H1 (cell line): ENCODE measurements at regions not wholly inside any gene's neighbourhood (a gene's known extent, or its start where the extent isn't known, plus 50 kb on each side); places are given as distances from the start of the nearest gene placed in this dataset.

ENCODE experiments used
- CTCF ChIA-PET: fragments of 300-600 bp; sonication (Branson Sonifier 250); formaldehyde crosslinking; loops from one replicate; lab custom pipeline; 2021; ENCODE audit not compliant: partially characterized antibody; lab: Charles Lee
- POLR2A ChIA-PET: fragments of 300-600 bp; sonication (Branson Sonifier 250); formaldehyde crosslinking; loops from one replicate; lab custom pipeline; 2021; ENCODE audit warnings: inconsistent platforms; ENCODE audit not compliant: partially characterized antibody; lab: Charles Lee
- DNase-seq, 2 experiments: peaks; one replicate each; pipeline versions ENCODE4 v3.0.0 to v3.0.0-alpha.2; 2010 to 2022; ENCODE audit warnings: low spot score in 2 of 2, low read depth in 1 of 2, mixed read lengths in 1 of 2
- FAIRE-seq: peaks from 2 replicates; lab custom pipeline; 2011; peaks lifted over from hg19 to GRCh38; lab: Jason Lieb, UNC
- H2AFZ ChIP-seq: 2 replicates; pipeline ENCODE4 v1.8.1; 2012; ENCODE audit warnings: low read length, inconsistent platforms
- H2AK5ac ChIP-seq: 2 replicates; pipeline ENCODE4 v1.6.1; 2013; ENCODE audit warnings: low read depth, low read length
- H2BK120ac ChIP-seq: replicated peaks from 2 replicates; pipeline ENCODE3; 2013; ENCODE audit warnings: low read depth, low read length, inconsistent platforms
- H2BK12ac ChIP-seq: 2 replicates; pipeline ENCODE4 v1.6.1; 2013; ENCODE audit warnings: low read depth, low read length
- H2BK15ac ChIP-seq: 2 replicates; pipeline ENCODE4 v1.6.1; 2013; ENCODE audit warnings: low read length
- H2BK20ac ChIP-seq: 2 replicates; pipeline ENCODE4 v1.6.1; 2013; ENCODE audit warnings: low read length
- H2BK5ac ChIP-seq: 2 replicates; pipeline ENCODE4 v1.6.1; 2013; ENCODE audit warnings: low read depth, low read length
- H3K14ac ChIP-seq: 2 replicates; pipeline ENCODE4 v1.6.1; 2013; ENCODE audit warnings: inconsistent platforms; ENCODE audit not compliant: insufficient read length
- H3K18ac ChIP-seq: 2 replicates; pipeline ENCODE4 v1.6.1; 2013; ENCODE audit warnings: low read length; ENCODE audit errors: extremely low read depth
- H3K23ac ChIP-seq: 2 replicates; pipeline ENCODE4 v1.6.1; 2013; ENCODE audit warnings: inconsistent platforms; ENCODE audit not compliant: insufficient read length
- H3K23me2 ChIP-seq: 2 replicates; pipeline ENCODE4 v1.6.1; 2013; ENCODE audit warnings: low read depth, low read length
- H3K27ac ChIP-seq: 2 replicates; pipeline ENCODE4 v1.6.1; 2011; ENCODE audit warnings: low read depth, low read length, inconsistent platforms
- H3K27me3 ChIP-seq, 4 experiments: replicated peaks in 1 of 4; 1 replicate in 1 of 4; 2 replicates in 3 of 4; pipeline versions ENCODE4 v1.6.1 to v1.8.1; 2011 to 2013; ENCODE audit warnings: low read length in 3 of 4, mild to moderate bottlenecking in 3 of 4, inconsistent platforms in 2 of 4, mixed read lengths in 2 of 4, moderate library complexity in 1 of 4; ENCODE audit not compliant: control insufficient read depth in 3 of 4, insufficient read depth in 3 of 4; ENCODE audit errors: extremely low read depth in 1 of 4
- H3K36me3 ChIP-seq, 4 experiments: 2 replicates each; pipeline versions ENCODE4 v1.6.1 to v1.8.1; 2011 to 2013; ENCODE audit warnings: mild to moderate bottlenecking in 4 of 4, low read length in 3 of 4, moderate library complexity in 2 of 4, control low read depth in 1 of 4, inconsistent platforms in 1 of 4; ENCODE audit not compliant: insufficient read depth in 4 of 4, control insufficient read depth in 2 of 4
- H3K4ac ChIP-seq: replicated peaks from 2 replicates; pipeline ENCODE3; 2013; ENCODE audit warnings: low read length, low read depth, mixed read lengths, inconsistent platforms; ENCODE audit not compliant: insufficient read length
- H3K4me1 ChIP-seq, 4 experiments: replicated peaks in 1 of 4; 1 replicate in 1 of 4; 2 replicates in 3 of 4; pipeline versions ENCODE4 v1.6.1 to v1.8.1; 2011 to 2013; ENCODE audit warnings: low read length in 3 of 4, inconsistent platforms in 2 of 4, mixed read lengths in 1 of 4; ENCODE audit not compliant: insufficient read depth in 4 of 4, control insufficient read depth in 3 of 4
- H3K4me2 ChIP-seq, 2 experiments: 2 replicates each; pipeline versions ENCODE4 v1.6.1 to v1.8.1; 2011 to 2013; ENCODE audit warnings: low read depth in 2 of 2, low read length in 2 of 2, control low read depth in 1 of 2, inconsistent platforms in 1 of 2, mild to moderate bottlenecking in 1 of 2; ENCODE audit not compliant: insufficient read depth in 1 of 2
- H3K4me3 ChIP-seq, 4 experiments: fragments of 200-600, 300-600 bp in 1 of 4; sonication (generic), shearing (Covaris generic), sonication (Bioruptor Twin) in 1 of 4; 2 replicates each; pipeline versions ENCODE4 v1.5.1 to v1.8.1; 2011 to 2016; ENCODE audit warnings: low read length in 4 of 4, low read depth in 3 of 4, control low read depth in 2 of 4, inconsistent platforms in 2 of 4, mild to moderate bottlenecking in 2 of 4, mixed read lengths in 1 of 4, moderate library complexity in 1 of 4; ENCODE audit not compliant: insufficient read depth in 2 of 4; ENCODE audit errors: extremely low read depth in 1 of 4
- H3K56ac ChIP-seq: replicated peaks from 2 replicates; pipeline ENCODE3; 2013; ENCODE audit warnings: low read depth, mild to moderate bottlenecking, mixed read lengths, low read length, inconsistent platforms; ENCODE audit not compliant: insufficient read length
- H3K79me1 ChIP-seq: 2 replicates; pipeline ENCODE4 v1.6.1; 2013; ENCODE audit warnings: low read depth, low read length, control low read depth
- H3K79me2 ChIP-seq, 2 experiments: 2 replicates each; pipeline versions ENCODE4 v1.6.1 to v1.8.1; 2012 to 2013; ENCODE audit warnings: low read length in 2 of 2, mild to moderate bottlenecking in 2 of 2, inconsistent platforms in 1 of 2; ENCODE audit not compliant: insufficient read depth in 2 of 2, control insufficient read depth in 1 of 2
- H3K9ac ChIP-seq, 4 experiments: replicated peaks in 1 of 4; 1 replicate in 1 of 4; 2 replicates in 3 of 4; pipeline versions ENCODE4 v1.6.1 to v1.8.1; 2011 to 2013; ENCODE audit warnings: low read depth in 3 of 4, low read length in 3 of 4, control low read depth in 2 of 4, mild to moderate bottlenecking in 2 of 4, moderate library complexity in 2 of 4, inconsistent platforms in 1 of 4; ENCODE audit errors: extremely low read depth in 1 of 4
- H3K9me3 ChIP-seq, 2 experiments: 2 replicates each; pipeline versions ENCODE4 v1.6.1 to v1.8.1; 2012 to 2013; ENCODE audit warnings: mild to moderate bottlenecking in 2 of 2, moderate library complexity in 2 of 2, control low read depth in 1 of 2, inconsistent platforms in 1 of 2, low read depth in 1 of 2, low read length in 1 of 2, mixed read lengths in 1 of 2; ENCODE audit not compliant: insufficient read depth in 2 of 2
- H4K20me1 ChIP-seq, 2 experiments: replicated peaks in 1 of 2; 2 replicates each; pipeline versions ENCODE3 to v1.8.1; 2011 to 2013; ENCODE audit warnings: inconsistent platforms in 2 of 2, low read length in 2 of 2, mild to moderate bottlenecking in 1 of 2; ENCODE audit not compliant: insufficient read depth in 2 of 2, control insufficient read depth in 1 of 2
- H4K5ac ChIP-seq: 2 replicates; pipeline ENCODE4 v1.6.1; 2013; ENCODE audit warnings: low read length, low read depth, mixed read lengths, inconsistent platforms; ENCODE audit not compliant: insufficient read length
- H4K8ac ChIP-seq: 2 replicates; pipeline ENCODE4 v1.8.0; 2013; ENCODE audit warnings: mild to moderate bottlenecking, moderate library complexity, low read length, inconsistent platforms; ENCODE audit not compliant: insufficient read depth; ENCODE audit errors: extremely low read depth
- H4K91ac ChIP-seq: replicated peaks from 2 replicates; pipeline ENCODE3; 2013; ENCODE audit warnings: low read length, mixed read lengths, inconsistent platforms; ENCODE audit not compliant: insufficient read length
- ATF3 ChIP-seq: IDR thresholded peaks from 2 replicates; pipeline ENCODE4 v1.6.1; 2011; ENCODE audit warnings: low read depth, mild to moderate bottlenecking, low read length; ENCODE audit not compliant: insufficient read depth
- BRCA1 ChIP-seq: IDR thresholded peaks from 2 replicates; pipeline ENCODE4 v1.6.1; 2012; ENCODE audit warnings: low read depth, low read length, improper control_type of control experiment
- EGR1 ChIP-seq: IDR thresholded peaks from 2 replicates; pipeline ENCODE4 v1.6.1; 2011; ENCODE audit warnings: low read depth, low read length, borderline replicate concordance
- FOSL1 ChIP-seq: IDR thresholded peaks from 2 replicates; pipeline ENCODE4 v1.6.1; 2011; ENCODE audit warnings: mild to moderate bottlenecking, low read depth, low read length, moderate library complexity; ENCODE audit not compliant: insufficient read depth
- HDAC2 ChIP-seq, 2 experiments: fragments of 300-600 bp in 1 of 2; sonication (generic) in 1 of 2; IDR thresholded peaks; 2 replicates each; pipeline ENCODE4 v1.6.1; 2011 to 2012; ENCODE audit warnings: low read depth in 2 of 2, low read length in 2 of 2, mild to moderate bottlenecking in 2 of 2, moderate library complexity in 2 of 2, borderline replicate concordance in 1 of 2, inconsistent platforms in 1 of 2
- HDAC6 ChIP-seq: IDR thresholded peaks from one replicate; pipeline ENCODE4 v1.7.1; 2012; ENCODE audit warnings: low read depth, mild to moderate bottlenecking, inconsistent platforms, low read length, moderate library complexity
- JUN ChIP-seq: IDR thresholded peaks from 2 replicates; pipeline ENCODE4 v1.6.1; 2011; ENCODE audit warnings: low read depth, mild to moderate bottlenecking, improper control_type of control experiment, low read length
- KDM1A ChIP-seq: fragments of 200-600, 300-600 bp; sonication (generic); IDR thresholded peaks from 2 replicates; pipeline ENCODE4 v1.7.1; 2016; ENCODE audit warnings: mild to moderate bottlenecking, low read length, borderline replicate concordance
- POLR2AphosphoS5 ChIP-seq: IDR thresholded peaks from 2 replicates; pipeline ENCODE4 v1.6.1; 2011; ENCODE audit warnings: low read depth, low read length
- TEAD4 ChIP-seq: IDR thresholded peaks from 2 replicates; pipeline ENCODE4 v1.6.1; 2012; ENCODE audit warnings: low read depth, low read length, inconsistent platforms, mixed read lengths
- WGBS, 2 experiments: shearing (Covaris generic) in 1 of 2; methylation state at CpG; one replicate each; pipeline versions ENCODE4 v1.1.6 to v1.1.7; 2013 to 2015; ENCODE audit warnings: low lambda C conversion rate in 2 of 2, mixed read lengths in 2 of 2, inconsistent platforms in 1 of 2, low coverage in 1 of 2, missing lambda C conversion rate in 1 of 2; ENCODE audit not compliant: insufficient replicate concordance in 2 of 2, insufficient coverage in 1 of 2, insufficient read length in 1 of 2; ENCODE audit errors: extremely low coverage in 1 of 2, missing lambda C conversion rate in 1 of 2; 5-methylcytosine and 5-hydroxymethylcytosine counted together

- H3K9me3 ChIP-seq: no peaks in the 10 kb centered on the region
- H4K5ac ChIP-seq: no peak overlapping the region
- POLR2A ChIA-PET: no interaction called here
- FAIRE-seq: no peak
- no peak overlapping the region for H3K4me3 ChIP-seq
- no peak overlapping the region for H2BK15ac ChIP-seq
- H3K36me3 ChIP-seq: no peaks in the 10 kb centered on the region; a peak in 1 of 8 replicates
- no peak overlapping the region for H2BK5ac ChIP-seq
- no peaks in the 10 kb centered on the region for H3K23me2 ChIP-seq
- no peak overlapping the region for H3K56ac ChIP-seq
- no peak overlapping the region for H2AFZ ChIP-seq
- H3K18ac ChIP-seq: no peak overlapping the region
- H3K79me2 ChIP-seq: no peaks in the 10 kb centered on the region
- TF ChIP-seq JUN (no peak), POLR2AphosphoS5 (no peak), FOSL1 (no peak), KDM1A (no peak), TEAD4 (no peak), ATF3 (no peak), HDAC2 (IDR thresholded peaks at IDR 0.05; ENCODE audit: borderline replicate concordance in 1 of 2, low read depth in 2 of 2, low read length in 2 of 2) (no peak), EGR1 (no peak), HDAC6 (no peak), BRCA1 (no peak)
- TF ChIP-seq, all 59 proteins: peak for 0
- no peak overlapping the region for H2AK5ac ChIP-seq
- no peak overlapping the region for H4K8ac ChIP-seq
- no peak for DNase-seq
- H3K4me2 ChIP-seq: no peak overlapping the region
- H2BK120ac ChIP-seq: no peak overlapping the region
- no peaks in the 10 kb centered on the region for H3K79me1 ChIP-seq
- H3K4me1 ChIP-seq: no peaks in the 10 kb centered on the region
- H3K27ac ChIP-seq: no peak overlapping the region
- H3K27me3 ChIP-seq: no peaks in the 10 kb centered on the region
- no peak overlapping the region for H4K91ac ChIP-seq
- CTCF ChIA-PET: interaction anchor here (1.1 to 1.5 kb wide), 3 partner anchors 9 to 52 kb away, joined by 3 to 4 read pairs (median 3); no protein-coding TSS in a partner anchor
- no peaks in the 10 kb centered on the region for H4K20me1 ChIP-seq
- H2BK20ac ChIP-seq: no peak overlapping the region
- no peak overlapping the region for H3K14ac ChIP-seq
- no peak overlapping the region for H3K9ac ChIP-seq
- whole genome bisulfite sequencing, 2 experiments: 97% methylated on average over 2 of the region's 2 CpGs; no CpG with 5 or more reads in 1 of the 2 experiments
- no peak overlapping the region for H3K23ac ChIP-seq
- no peak overlapping the region for H2BK12ac ChIP-seq
- H3K4ac ChIP-seq: no peak overlapping the region
These were observed 98.8 kb downstream of the COX18 start for GRCh38 chr4:72970756-72971155.
